HG02642 (cell line): ENCODE measurements at regions not wholly inside any gene's neighbourhood (a gene's known extent, or its start where the extent isn't known, plus 50 kb on each side); places are given as distances from the start of the nearest gene placed in this dataset.

Experiments used
- ATAC-seq: cut with Tn5 transposase; IDR thresholded peaks from one replicate; pipeline ENCODE4 v1.9.1; 2021; ENCODE audit warnings: mild to moderate bottlenecking; ENCODE audit not compliant: unreplicated experiment, poor library complexity

DNA sequence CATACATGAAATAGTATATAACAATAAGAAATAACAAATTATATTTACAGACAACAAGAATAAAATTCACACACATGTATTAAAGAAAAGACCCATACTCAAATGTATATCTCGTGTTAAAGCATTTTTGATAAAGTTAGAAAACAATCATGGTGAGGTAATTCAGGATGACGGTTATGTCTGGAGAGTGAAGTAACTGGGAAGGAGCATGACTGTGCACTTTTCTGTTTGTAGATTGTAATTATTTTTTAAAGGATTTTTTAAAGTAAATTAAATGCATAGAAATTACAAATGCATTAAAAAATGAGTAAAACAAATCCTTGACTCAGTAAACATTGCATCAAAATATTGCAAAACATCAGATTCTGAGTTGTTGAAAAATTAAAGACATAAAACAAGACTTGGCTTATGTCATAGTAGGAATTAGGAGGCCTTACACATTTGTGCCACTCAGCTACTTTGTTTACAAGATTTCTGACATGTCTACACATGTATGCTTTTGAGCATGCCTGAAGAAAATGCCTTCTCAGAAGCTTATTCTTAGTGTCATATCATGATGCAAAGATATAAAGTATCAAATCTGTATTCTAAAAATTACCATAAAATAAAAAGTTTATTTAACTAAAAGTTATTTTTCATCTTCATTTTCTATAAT lies 1325.1 kb downstream of the SLC16A7 start:
- ATAC-seq = no peak

DNA sequence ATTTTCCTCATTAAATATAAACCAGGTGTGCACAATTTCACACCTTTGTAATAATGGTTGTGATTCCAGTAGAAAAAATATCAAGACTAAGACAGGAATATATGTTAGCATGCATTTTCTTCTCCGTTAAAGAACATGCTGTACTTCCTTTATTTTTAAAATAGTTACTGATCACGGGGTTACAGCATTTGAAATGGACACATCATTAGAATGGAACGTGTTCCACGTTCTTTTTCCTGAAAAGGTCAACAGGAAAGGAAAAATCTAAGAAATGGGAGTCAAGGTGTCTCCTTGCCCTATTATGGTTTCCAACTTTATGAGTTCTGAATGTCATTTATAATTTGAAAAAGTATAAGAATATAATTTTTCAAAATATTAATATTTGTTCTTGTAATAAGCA lies 1325.7 kb downstream of the SLC16A7 start:
- no peak for ATAC-seq

- no peak for ATAC-seq
Measured at GRCh38 chr12:60926256-60926655, 1330.4 kb downstream of the SLC16A7 start.

GRCh38 chr12:60930151-60930550 lies 1330.1 kb upstream of the USP15 start:
- no peak for ATAC-seq

GRCh38 chr12:60935981-60936761 lies 1324.0 kb upstream of the USP15 start:
- ATAC-seq = no peak

DNA sequence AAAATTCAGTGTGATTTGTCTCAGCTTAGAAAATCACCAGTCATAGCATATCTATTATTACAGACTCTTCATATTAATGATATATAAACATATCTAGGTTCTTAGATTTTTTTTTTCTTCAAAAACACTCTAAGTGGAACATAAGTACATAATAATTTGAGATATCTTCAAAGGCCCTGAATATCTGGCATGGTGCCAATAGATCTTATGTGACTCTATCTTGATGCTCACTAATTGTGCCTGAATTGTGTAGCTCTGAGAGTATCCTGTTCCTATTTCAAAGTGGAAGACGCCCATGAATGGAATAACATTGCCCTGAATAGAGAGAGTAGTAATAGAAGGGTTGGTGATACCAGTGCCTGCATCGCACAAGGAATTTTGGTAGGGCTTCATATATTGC lies 1312.7 kb upstream of the USP15 start:
- no peak for ATAC-seq

- no peak for ATAC-seq
Measured at GRCh38 chr12:60967128-60967527, 1293.1 kb upstream of the USP15 start.

DNA sequence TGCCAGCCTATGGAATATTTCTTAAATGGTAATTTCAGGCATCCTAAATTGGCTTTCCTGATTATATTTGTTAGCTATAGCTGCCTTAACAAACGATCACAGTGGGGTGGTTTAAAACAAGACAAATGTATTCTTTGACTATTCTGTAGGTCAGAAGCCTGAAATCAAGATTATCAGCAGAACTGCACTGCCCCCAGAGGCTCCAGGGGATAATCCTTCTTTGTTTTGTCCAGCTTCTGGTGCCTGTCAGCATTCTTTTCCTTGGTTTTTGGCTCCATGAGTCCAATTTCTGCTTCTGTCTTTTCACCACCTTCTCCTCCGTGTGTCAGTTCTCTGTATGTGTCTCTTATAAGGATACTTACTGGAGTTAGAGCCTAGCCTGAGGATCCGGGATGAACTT lies 1282.2 kb upstream of the USP15 start:
- ATAC-seq = no peak

GRCh38 chr12:60980558-60980957 lies 1279.6 kb upstream of the USP15 start:
- no peak for ATAC-seq

DNA sequence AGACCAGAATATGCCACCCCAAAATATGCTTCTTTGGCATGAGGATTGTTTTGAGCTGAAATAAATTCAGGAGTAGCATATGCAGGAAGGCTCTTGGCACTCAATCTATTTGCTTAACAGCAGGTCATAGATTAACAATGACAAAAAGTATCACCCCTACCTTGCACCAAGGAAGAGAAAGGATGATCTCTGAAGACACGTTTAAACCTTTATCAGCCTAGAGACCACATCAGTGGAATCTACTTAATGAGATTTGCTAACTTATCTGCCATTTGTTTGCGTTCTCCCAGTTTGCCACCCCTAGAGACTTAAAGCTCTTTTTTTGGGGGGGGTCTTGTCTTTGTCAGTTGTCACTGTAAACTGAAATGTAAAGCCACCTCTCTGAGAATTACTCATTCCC lies 1278.7 kb upstream of the USP15 start:
- no peak for ATAC-seq

DNA sequence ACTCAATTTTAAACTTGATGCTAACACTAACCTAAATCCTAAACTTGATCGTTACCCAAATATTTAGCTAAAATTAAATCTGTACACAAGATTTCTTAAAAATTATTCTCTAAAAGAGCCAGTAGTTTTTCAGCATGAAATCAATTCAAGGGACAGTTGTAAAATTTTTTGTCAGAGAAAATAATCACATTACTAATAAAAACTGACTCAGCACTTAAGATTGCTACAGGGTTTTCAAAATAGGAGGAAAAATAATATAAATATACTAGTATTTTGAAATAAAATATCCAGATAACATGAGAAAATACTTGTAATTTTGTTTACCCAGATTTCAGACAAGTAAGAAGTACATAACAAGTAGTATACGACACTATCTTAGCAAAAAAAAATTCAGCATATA lies 1268.1 kb upstream of the USP15 start:
- ATAC-seq = no peak

DNA sequence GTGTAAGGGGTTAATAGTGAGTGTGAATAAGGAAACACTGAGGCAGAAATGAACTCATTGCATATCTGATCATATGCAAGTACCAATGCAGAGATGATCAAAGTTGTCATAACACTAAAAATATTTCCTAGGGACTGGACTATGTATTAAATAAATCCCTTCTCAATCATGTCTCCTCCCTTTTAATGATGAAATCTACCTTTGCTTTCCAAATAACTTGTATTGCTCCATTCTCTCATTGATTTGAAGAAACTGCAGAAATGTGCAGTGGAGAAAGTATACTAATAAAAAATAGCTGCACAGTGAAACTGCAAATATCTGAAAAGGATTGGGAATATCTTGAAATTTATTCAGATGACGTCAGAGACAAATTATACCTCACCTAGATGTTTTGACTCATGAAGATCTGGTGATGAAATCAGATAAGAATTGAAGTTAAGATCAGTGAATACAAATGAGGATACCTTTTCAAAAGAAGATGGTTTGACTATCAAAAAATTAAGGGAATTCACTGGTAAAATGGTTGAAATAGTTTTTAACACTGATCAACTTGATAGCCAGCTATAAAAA lies 1264.9 kb upstream of the USP15 start:
- no peak for ATAC-seq

DNA sequence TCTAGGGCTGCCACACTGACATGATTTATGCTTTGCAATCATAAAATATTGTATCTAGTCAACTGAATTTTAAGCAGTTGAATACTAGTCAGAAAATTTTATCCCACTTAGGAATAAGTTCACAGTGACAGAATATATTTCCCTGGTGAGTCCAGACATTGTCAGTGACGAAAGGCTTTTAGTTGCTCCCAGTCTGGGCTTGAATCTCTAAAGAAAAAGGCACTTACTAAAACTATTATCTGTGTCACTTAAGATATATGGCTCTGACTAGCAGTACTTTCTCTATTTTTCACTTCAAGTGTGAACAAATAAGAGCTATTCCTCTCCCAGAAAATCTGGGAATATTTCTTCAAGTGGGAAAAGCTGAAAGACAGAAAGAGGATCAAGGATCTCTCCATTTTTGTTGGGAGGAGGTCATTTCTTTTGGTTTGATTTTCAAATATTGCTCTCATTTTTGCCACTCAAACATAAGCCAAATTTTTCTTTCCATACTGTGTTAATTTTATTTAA lies 1262.3 kb upstream of the USP15 start:
- ATAC-seq = no peak

DNA sequence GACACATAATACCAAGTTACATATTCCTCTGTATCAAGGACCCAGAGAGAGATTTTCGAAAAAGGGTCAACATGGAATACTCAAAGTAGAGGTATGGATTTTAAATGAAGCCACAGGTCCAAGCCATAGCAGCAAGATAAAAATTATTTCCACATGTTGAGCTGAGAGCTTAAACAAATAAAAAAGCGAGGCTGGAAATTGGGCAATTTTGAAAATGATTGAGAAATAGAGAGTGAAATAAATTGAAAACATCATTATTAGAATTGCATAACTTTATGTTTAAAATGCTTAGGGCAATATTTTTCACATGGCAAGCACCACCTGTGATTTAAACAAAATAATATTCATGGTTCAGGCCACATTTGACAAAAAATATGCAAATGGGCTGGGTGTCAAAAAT lies 1251.0 kb upstream of the USP15 start:
- ATAC-seq = no peak

DNA sequence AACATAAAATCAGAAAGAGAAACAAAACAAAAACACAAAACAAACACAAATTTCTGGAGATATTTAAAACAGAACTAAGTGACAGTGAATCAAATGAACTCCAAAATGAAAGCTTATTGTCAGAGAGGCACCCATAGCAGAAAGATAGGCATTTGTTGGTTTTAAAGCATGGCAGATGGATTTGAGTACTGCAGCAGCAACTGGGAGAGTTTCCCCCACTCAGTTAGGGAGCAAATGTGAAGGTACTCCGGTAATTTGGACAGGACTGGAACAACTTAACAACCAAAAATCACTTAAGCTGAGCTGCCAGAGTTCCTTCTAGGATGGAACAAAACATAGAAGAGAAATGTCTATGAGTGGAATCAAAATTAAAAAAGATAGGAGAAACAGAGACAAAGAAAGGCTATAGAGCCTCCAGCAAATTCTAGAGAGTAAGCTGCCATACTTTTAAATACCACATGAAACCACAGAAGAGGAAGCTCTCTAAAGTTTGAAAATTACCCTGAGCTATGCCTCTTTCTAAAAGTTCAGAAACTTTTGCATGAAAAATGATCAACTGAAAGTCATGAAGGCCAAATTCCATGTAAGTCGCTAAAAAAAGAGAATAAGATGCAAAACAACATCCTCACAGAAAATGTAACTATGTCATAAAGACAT lies 1248.3 kb upstream of the USP15 start:
- ATAC-seq = no peak

DNA sequence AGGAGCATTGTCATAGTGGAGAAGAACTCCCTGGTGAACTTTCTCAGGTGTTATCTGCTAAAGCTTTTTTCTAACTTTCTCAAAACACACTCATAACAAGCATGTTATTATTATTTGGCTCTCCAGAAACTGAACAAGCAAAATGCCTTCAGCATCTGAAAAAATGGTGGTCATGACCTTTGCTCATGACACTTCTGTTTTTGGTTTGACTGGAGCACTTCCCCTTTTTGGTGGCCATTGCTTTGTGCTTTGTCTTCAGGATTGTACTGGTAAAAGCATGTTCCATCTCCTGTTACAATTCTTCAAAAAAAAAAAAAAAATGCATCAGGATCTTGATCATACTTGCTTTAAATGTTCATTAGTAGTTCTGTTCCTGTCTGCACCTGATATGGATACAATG lies 1241.6 kb upstream of the USP15 start:
- ATAC-seq = no peak

DNA sequence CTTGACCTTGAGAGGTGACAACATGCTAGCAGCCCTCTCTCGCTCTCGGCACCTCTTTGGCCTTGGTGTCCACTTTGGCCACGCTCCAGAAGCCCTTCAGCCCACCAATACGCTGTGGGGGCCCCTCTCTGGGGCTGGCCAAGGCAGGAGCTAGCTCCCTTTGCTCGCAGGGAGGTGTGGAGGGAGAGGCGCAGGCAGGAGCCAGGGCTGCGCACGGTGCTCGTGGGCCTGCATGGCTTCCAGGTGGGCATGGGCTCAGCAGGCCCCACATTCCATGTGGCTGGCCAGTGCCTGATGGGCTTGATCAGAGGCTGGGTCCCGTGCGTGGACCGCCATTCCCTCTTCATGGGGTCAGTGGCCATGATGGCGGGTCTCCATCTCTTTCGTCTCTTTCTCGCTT lies 1237.0 kb upstream of the USP15 start:
- no peak for ATAC-seq

- no peak for ATAC-seq
Measured at GRCh38 chr12:61029516-61029915, 1230.7 kb upstream of the USP15 start.

DNA sequence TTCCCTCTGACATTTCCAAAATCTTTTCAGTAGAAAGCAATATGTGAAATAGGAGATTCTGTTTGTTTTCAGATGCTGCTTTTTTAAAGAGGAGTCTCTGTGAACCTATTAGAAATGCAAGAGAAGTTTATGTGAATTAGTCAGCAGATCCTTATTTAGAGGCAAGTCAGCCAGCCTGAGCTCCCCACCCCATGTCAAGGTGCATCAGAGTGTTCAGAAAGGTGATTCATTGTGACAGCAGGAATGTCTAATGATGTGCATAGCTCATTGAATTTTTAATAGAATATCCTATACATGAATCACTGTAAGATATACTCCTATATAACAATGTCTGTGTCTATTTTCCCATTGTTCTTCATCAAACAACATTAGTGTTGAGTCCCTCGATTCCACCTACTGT lies 1222.4 kb upstream of the USP15 start:
- no peak for ATAC-seq

DNA sequence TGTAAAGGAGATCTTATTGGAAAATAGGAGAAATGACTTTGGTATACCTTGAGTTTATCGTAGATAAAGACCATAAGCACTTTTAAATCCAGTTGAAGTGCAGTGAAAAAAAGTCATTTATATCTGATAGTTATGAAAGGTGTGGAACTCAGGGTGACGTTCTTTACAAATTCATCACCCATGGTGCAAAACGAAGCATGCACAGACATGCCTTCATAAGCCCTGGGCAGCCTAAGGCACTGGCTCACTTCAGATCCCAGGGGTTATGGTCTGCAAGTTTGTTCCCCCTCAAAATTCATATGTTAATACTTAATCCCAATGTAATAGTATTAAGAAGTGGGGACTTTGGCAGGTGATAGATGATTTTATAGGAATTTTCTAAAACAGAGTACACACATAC lies 1216.4 kb upstream of the USP15 start:
- ATAC-seq = no peak

DNA sequence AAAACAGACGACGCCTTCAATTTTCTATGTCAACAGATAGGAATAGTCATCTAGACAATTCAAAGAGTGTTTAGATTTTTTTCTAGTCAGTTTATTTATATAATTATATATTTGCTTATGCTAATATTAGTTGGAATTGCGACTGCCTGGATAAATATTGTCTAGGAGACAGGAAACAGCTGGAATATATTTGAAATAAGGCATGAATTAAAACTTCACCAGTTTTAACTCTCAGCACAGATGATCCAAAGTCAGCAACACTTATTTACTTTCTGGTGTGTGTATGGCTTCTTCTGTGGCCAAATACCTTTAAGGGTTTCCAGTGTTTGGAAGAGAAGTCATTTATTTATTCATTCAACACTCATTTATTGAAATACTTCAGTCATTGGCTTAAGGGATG lies 1215.4 kb upstream of the USP15 start:
- ATAC-seq = no peak
